ENCODE measurements at regions not wholly inside any gene's neighbourhood (a gene's known extent, or its start where the extent isn't known, plus 50 kb on each side); places are given as distances from the start of the nearest gene placed in this dataset.

DNA sequence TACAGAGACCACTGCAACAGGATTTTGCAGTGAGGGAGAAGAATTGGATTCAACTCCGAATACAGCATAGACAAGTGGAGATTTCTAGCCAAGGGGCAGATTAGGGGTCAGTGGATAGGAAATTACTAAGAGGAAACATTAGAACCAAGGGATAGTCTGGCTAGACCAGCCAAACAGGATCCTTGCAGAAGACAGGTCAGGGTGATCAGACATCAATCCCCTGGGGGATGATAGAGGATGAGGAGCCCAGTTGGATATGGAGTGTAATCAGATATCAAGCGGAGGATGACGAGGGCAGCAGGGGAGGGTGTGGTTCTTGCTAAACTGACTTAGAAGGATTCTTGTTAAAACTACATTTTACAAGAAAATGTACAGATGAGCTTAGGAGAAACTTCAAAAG lies 424.4 kb downstream of the DAD1 start:
- no peak overlapping the region for H3K9ac ChIP-seq (ENCODE audit: insufficient read depth, low read length, poor library complexity, severe bottlenecking)
- no peak overlapping the region for H3K4me3 Mint-ChIP-seq
- H3K79me2 ChIP-seq (ENCODE audit: insufficient read depth, low read length): no peaks in the 10 kb centered on the region
- H3K9me3 Mint-ChIP-seq: no peaks in the 10 kb centered on the region
- H3K9me3 ChIP-seq (replicated peaks in 1 of 2; ENCODE audit: control insufficient read depth in 1 of 2, insufficient read depth in 1 of 2, low read length in 2 of 2): no peaks in the 10 kb centered on the region
- TF ChIP-seq, protein P1, sequence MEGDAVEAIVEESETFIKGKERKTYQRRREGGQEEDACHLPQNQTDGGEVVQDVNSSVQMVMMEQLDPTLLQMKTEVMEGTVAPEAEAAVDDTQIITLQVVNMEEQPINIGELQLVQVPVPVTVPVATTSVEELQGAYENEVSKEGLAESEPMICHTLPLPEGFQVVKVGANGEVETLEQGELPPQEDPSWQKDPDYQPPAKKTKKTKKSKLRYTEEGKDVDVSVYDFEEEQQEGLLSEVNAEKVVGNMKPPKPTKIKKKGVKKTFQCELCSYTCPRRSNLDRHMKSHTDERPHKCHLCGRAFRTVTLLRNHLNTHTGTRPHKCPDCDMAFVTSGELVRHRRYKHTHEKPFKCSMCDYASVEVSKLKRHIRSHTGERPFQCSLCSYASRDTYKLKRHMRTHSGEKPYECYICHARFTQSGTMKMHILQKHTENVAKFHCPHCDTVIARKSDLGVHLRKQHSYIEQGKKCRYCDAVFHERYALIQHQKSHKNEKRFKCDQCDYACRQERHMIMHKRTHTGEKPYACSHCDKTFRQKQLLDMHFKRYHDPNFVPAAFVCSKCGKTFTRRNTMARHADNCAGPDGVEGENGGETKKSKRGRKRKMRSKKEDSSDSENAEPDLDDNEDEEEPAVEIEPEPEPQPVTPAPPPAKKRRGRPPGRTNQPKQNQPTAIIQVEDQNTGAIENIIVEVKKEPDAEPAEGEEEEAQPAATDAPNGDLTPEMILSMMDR (IDR thresholded peaks at IDR 0.05): no peak
- H3K36me3 Mint-ChIP-seq: no peaks in the 10 kb centered on the region
- DNase-seq: no peak
- no peaks in the 10 kb centered on the region for H3K27me3 ChIP-seq (ENCODE audit: control insufficient read depth in 2 of 2, insufficient read depth in 2 of 2, low read length in 2 of 2)
- peaks cover 6% of the 10 kb centered on the region for H3K4me1 Mint-ChIP-seq
- H3K36me3 ChIP-seq (replicated peaks in 1 of 2; ENCODE audit: control insufficient read depth in 1 of 2, insufficient read depth in 2 of 2, low read length in 2 of 2): no peaks in the 10 kb centered on the region
- H3K4me2 ChIP-seq (replicated peaks; ENCODE audit: extremely low read depth, low read length, poor library complexity, severe bottlenecking): no peak overlapping the region
- no peak overlapping the region for H2AFZ ChIP-seq (ENCODE audit: insufficient read depth, low read depth, low read length, poor library complexity, severe bottlenecking)
- WGBS (ENCODE audit: insufficient coverage): 88% methylated on average over 1 of the region's 3 CpGs
- intact Hi-C loops (cut with micrococcal nuclease): no loop called here
- H3K4me3 ChIP-seq (replicated peaks in 1 of 3; ENCODE audit: low read depth in 2 of 3, low read length in 3 of 3): no peak overlapping the region
- H3K4me1 ChIP-seq (ENCODE audit: control insufficient read depth in 1 of 2, insufficient read depth in 2 of 2, low read length in 2 of 2): no peaks in the 10 kb centered on the region
- H3K27ac Mint-ChIP-seq: no peak overlapping the region
- no peak overlapping the region for H3K27ac ChIP-seq (ENCODE audit: low read depth in 1 of 2, low read length in 2 of 2)
- H4K20me1 ChIP-seq (ENCODE audit: insufficient read depth, low read length): no peaks in the 10 kb centered on the region
- H3K27me3 Mint-ChIP-seq (ENCODE audit: low read depth in 3 of 3): no peaks in the 10 kb centered on the region

- Histone ChIP-seq H3K4me2 (replicated peaks; ENCODE audit: extremely low read depth, low read length, poor library complexity, severe bottlenecking) (no peak overlapping the region), H3K27ac (ENCODE audit: low read depth in 1 of 2, low read length in 2 of 2) (no peak overlapping the region), H3K9me3 (replicated peaks in 1 of 2; ENCODE audit: control insufficient read depth in 1 of 2, insufficient read depth in 1 of 2, low read length in 2 of 2) (no peaks in the 10 kb centered on the region), H3K4me1 (ENCODE audit: control insufficient read depth in 1 of 2, insufficient read depth in 2 of 2, low read length in 2 of 2) (peaks cover 0 to 5% of the 10 kb centered on the region in 2 donors), H3K79me2 (ENCODE audit: insufficient read depth, low read length) (no peaks in the 10 kb centered on the region), H3K9ac (ENCODE audit: insufficient read depth, low read length, poor library complexity, severe bottlenecking) (no peak overlapping the region), H3K27me3 (ENCODE audit: control insufficient read depth in 2 of 2, insufficient read depth in 2 of 2, low read length in 2 of 2) (no peaks in the 10 kb centered on the region), H2AFZ (ENCODE audit: insufficient read depth, low read depth, low read length, poor library complexity, severe bottlenecking) (no peak overlapping the region), H3K36me3 (replicated peaks in 1 of 2; ENCODE audit: control insufficient read depth in 1 of 2, insufficient read depth in 2 of 2, low read length in 2 of 2) (no peaks in the 10 kb centered on the region), H4K20me1 (ENCODE audit: insufficient read depth, low read length) (no peaks in the 10 kb centered on the region), H3K4me3 (replicated peaks in 1 of 3; ENCODE audit: low read depth in 2 of 3, low read length in 3 of 3) (no peak overlapping the region)
- no peaks in the 10 kb centered on the region for H3K27me3 Mint-ChIP-seq (ENCODE audit: low read depth in 3 of 3)
- no peaks in the 10 kb centered on the region for H3K9me3 Mint-ChIP-seq
- H3K4me3 Mint-ChIP-seq: no peak overlapping the region
- no peak overlapping the region for H3K27ac Mint-ChIP-seq
- H3K4me1 Mint-ChIP-seq: peaks cover 12% of the 10 kb centered on the region
- DNase-seq: no peak
- TF ChIP-seq, protein P1 (IDR thresholded peaks at IDR 0.05): no peak
- intact Hi-C loops (cut with micrococcal nuclease): no loop called here
- no peaks in the 10 kb centered on the region for H3K36me3 Mint-ChIP-seq
Measured at GRCh38 chr14:22163051-22163450, 426.0 kb downstream of the DAD1 start.

Measured in CD14-positive monocyte (primary cell).